SK-N-SH (cell line): ENCODE measurements at regions not wholly inside any gene's neighbourhood (a gene's known extent, or its start where the extent isn't known, plus 50 kb on each side); places are given as distances from the start of the nearest gene placed in this dataset.

Experiments
- CTCF ChIA-PET: fragments of 300-600, 350-600 bp; formaldehyde crosslinking; extraction: SDS; loops from one replicate; lab custom pipeline; 2021; lab: Yijun Ruan, JAX
- POLR2A ChIA-PET: fragments of 350-600 bp; sonication (Branson Sonifier 250); formaldehyde crosslinking; extraction: SDS; loops from one replicate; lab custom pipeline; 2020; ENCODE audit warnings: antibody characterized with exemption, inconsistent platforms; lab: Yijun Ruan, JAX
- DNase-seq: peaks from one replicate; pipeline ENCODE4 v3.0.0; 2012
- H2AFZ ChIP-seq: fragments of 200-600 bp; sonication (generic); 2 replicates; pipeline ENCODE4 v1.8.1; 2016; ENCODE audit warnings: antibody characterized with exemption, mild to moderate bottlenecking, low read depth
- H3F3A ChIP-seq: fragments of 200-600 bp; sonication (generic); replicated peaks from 2 replicates; pipeline ENCODE3; 2016; ENCODE audit warnings: antibody characterized with exemption, mild to moderate bottlenecking; ENCODE audit not compliant: insufficient read depth
- H3K27ac ChIP-seq, 2 experiments: fragments of 200-500 bp in 1 of 2; fragments of 200-600 bp in 1 of 2; sonication (Bioruptor generic) in 1 of 2; sonication (generic), shearing (Covaris generic) in 1 of 2; 2 replicates each; pipeline versions ENCODE4 v1.5.1 to v1.6.1; 2014 to 2016; ENCODE audit warnings: low read depth in 2 of 2, inconsistent platforms in 1 of 2, low read length in 1 of 2, mild to moderate bottlenecking in 1 of 2, mixed read lengths in 1 of 2
- H3K27me3 ChIP-seq: fragments of 200-600 bp; sonication (generic), shearing (Covaris generic); 2 replicates; pipeline ENCODE4 v1.6.1; 2016; ENCODE audit warnings: mixed run types; ENCODE audit not compliant: insufficient read depth
- H3K36me3 ChIP-seq, 2 experiments: fragments of 200-500 bp in 1 of 2; fragments of 200-600 bp in 1 of 2; sonication (Bioruptor generic) in 1 of 2; sonication (generic) in 1 of 2; replicated peaks in 1 of 2; 2 replicates each; pipeline versions ENCODE3 to v1.5.1; 2014 to 2016; ENCODE audit warnings: low read length in 1 of 2, mild to moderate bottlenecking in 1 of 2; ENCODE audit not compliant: insufficient read depth in 2 of 2, control insufficient read depth in 1 of 2
- H3K4me1 ChIP-seq, 2 experiments: fragments of 200-500 bp in 1 of 2; fragments of 200-600 bp in 1 of 2; sonication (Bioruptor generic) in 1 of 2; sonication (generic), shearing (Covaris generic) in 1 of 2; 2 replicates each; pipeline versions ENCODE4 v1.5.1 to v1.6.1; 2014 to 2016; ENCODE audit warnings: low read depth in 1 of 2, low read length in 1 of 2, mixed run types in 1 of 2; ENCODE audit not compliant: insufficient read depth in 2 of 2, control insufficient read depth in 1 of 2
- H3K4me2 ChIP-seq: fragments of 200-600 bp; sonication (generic), shearing (Covaris generic); 2 replicates; pipeline ENCODE4 v1.6.1; 2017; ENCODE audit warnings: mixed run types
- H3K4me3 ChIP-seq, 2 experiments: fragments of 200-500 bp in 1 of 2; fragments of 200-600 bp in 1 of 2; sonication (Bioruptor generic) in 1 of 2; sonication (generic), shearing (Covaris generic) in 1 of 2; 2 replicates each; pipeline versions ENCODE4 v1.5.1 to v1.8.1; 2014 to 2016; ENCODE audit warnings: low read depth in 2 of 2, inconsistent platforms in 1 of 2, low read length in 1 of 2, mild to moderate bottlenecking in 1 of 2, mixed read lengths in 1 of 2, moderate library complexity in 1 of 2
- H3K79me2 ChIP-seq: fragments of 200-600 bp; sonication (generic); 2 replicates; pipeline ENCODE4 v1.8.1; 2017; ENCODE audit warnings: mild to moderate bottlenecking; ENCODE audit not compliant: insufficient read depth
- H3K9ac ChIP-seq: fragments of 200-600 bp; sonication (generic); 2 replicates; pipeline ENCODE4 v1.6.1; 2017; ENCODE audit warnings: mixed run types
- H3K9me2 ChIP-seq: fragments of 200-600 bp; sonication (generic); 2 replicates; pipeline ENCODE4 v1.6.1; 2017; ENCODE audit warnings: mixed run types
- H3K9me3 ChIP-seq: fragments of 200-600 bp; sonication (generic); 2 replicates; pipeline ENCODE4 v1.6.1; 2017; ENCODE audit warnings: mixed run types, mild to moderate bottlenecking, moderate library complexity
- H4K20me1 ChIP-seq: fragments of 200-600 bp; sonication (generic); 2 replicates; pipeline ENCODE4 v1.6.1; 2017; ENCODE audit warnings: mild to moderate bottlenecking, mixed run types; ENCODE audit not compliant: insufficient read depth
- CHD2 ChIP-seq: fragments of 150-350 bp; IDR thresholded peaks from 2 replicates; pipeline ENCODE4 v1.6.1; 2018; ENCODE audit warnings: low read length; ENCODE audit not compliant: partially characterized antibody
- CTCF ChIP-seq: fragments of 200-600 bp; sonication (generic); IDR thresholded peaks from 2 replicates; pipeline ENCODE4 v1.6.1; 2017; ENCODE audit warnings: antibody characterized with exemption, mild to moderate bottlenecking, moderate library complexity
- ELF1 ChIP-seq: IDR thresholded peaks from 2 replicates; pipeline ENCODE4 v1.4.0; 2012
- FOSL2 ChIP-seq: IDR thresholded peaks from 2 replicates; pipeline ENCODE4 v1.4.0; 2012; ENCODE audit warnings: low read depth, mild to moderate bottlenecking, moderate library complexity, borderline replicate concordance
- GATA2 ChIP-seq: sonication (generic); formaldehyde crosslinking; IDR thresholded peaks from 2 replicates; pipeline ENCODE4 v1.5.0; 2020; ENCODE audit warnings: mild to moderate bottlenecking, missing genetic modification reagents
- JUND ChIP-seq: IDR thresholded peaks from 2 replicates; pipeline ENCODE4 v1.4.0; 2012
- MEF2A ChIP-seq: IDR thresholded peaks from 2 replicates; pipeline ENCODE4 v1.4.0; 2012; ENCODE audit warnings: low read depth, borderline replicate concordance
- NRF1 ChIP-seq: IDR thresholded peaks from 2 replicates; pipeline ENCODE4 v1.6.1; 2012; ENCODE audit warnings: low read depth, mild to moderate bottlenecking, low read length
- RCOR1 ChIP-seq: fragments of 150-350 bp; IDR thresholded peaks from 2 replicates; pipeline ENCODE4 v1.6.1; 2017; ENCODE audit warnings: antibody characterized with exemption, low read length
- RXRA ChIP-seq: IDR thresholded peaks from 2 replicates; pipeline ENCODE4 v1.4.0; 2012; ENCODE audit warnings: low read depth, mild to moderate bottlenecking, borderline replicate concordance
- SMC3 ChIP-seq: IDR thresholded peaks from 2 replicates; pipeline ENCODE4 v1.6.1; 2012; ENCODE audit warnings: low read depth, low read length, improper control_type of control experiment
- TAF1 ChIP-seq: IDR thresholded peaks from 2 replicates; pipeline ENCODE4 v1.6.1; 2012; ENCODE audit warnings: low read depth, mild to moderate bottlenecking, low read length, moderate library complexity, borderline replicate concordance
- TCF12 ChIP-seq: IDR thresholded peaks from 2 replicates; pipeline ENCODE4 v1.4.0; 2012
- TEAD4 ChIP-seq: IDR thresholded peaks from 2 replicates; pipeline ENCODE4 v1.4.0; 2012; ENCODE audit warnings: mild to moderate bottlenecking, borderline replicate concordance; ENCODE audit not compliant: insufficient read depth
- USF2 ChIP-seq: fragments of 150-350 bp; IDR thresholded peaks from 2 replicates; pipeline ENCODE4 v1.6.1; 2017; ENCODE audit warnings: antibody characterized with exemption, low read length, low read depth, borderline replicate concordance
- YY1 ChIP-seq: IDR thresholded peaks from 2 replicates; pipeline ENCODE4 v1.4.0; 2012; ENCODE audit warnings: low read depth, mild to moderate bottlenecking
- WGBS: methylation state at CpG from one replicate; pipeline ENCODE4 v1.1.6; 2017; ENCODE audit warnings: low lambda C conversion rate; 5-methylcytosine and 5-hydroxymethylcytosine counted together

- Histone ChIP-seq H3K27me3 (no peaks in the 10 kb centered on the region), H2AFZ (no peak overlapping the region), H3K79me2 (no peaks in the 10 kb centered on the region), H3K9me3 (no peaks in the 10 kb centered on the region), H4K20me1 (no peaks in the 10 kb centered on the region), H3K4me2 (no peak overlapping the region), H3K4me3 (no peak overlapping the region), H3K36me3 (no peaks in the 10 kb centered on the region), H3F3A (no peaks in the 10 kb centered on the region), H3K27ac (no peak overlapping the region), H3K4me1 (peaks cover 0 to 15% of the 10 kb centered on the region in 2 experiments; a peak in 1 of 4 replicates), H3K9ac (no peak overlapping the region), H3K9me2 (no peaks in the 10 kb centered on the region)
- DNase-seq, result no peak
- WGBS, result 58% methylated on average over 10 of the region's 10 CpGs
- no peak for TF ChIP-seq RCOR1
- no peak for TF ChIP-seq MEF2A
- TF ChIP-seq YY1, result no peak
- TF ChIP-seq ELF1, result no peak
- TF ChIP-seq NRF1, result no peak
- TF ChIP-seq JUND, result no peak
- TF ChIP-seq RXRA, result no peak
- TF ChIP-seq TEAD4, result no peak
- no peak for TF ChIP-seq CHD2
- ChIA-PET CTCF (interaction anchor here (0.6 to 3.7 kb wide), 9 partner anchors 10 to 648 kb away, joined by 3 to 30 read pairs (median 5); no protein-coding TSS in a partner anchor), POLR2A (no interaction called here)
These were observed 59.4 kb upstream of the PAX7 start for GRCh38 chr1:18571275-18571674.

- Histone ChIP-seq H3K9me2 (no peaks in the 10 kb centered on the region), H4K20me1 (no peaks in the 10 kb centered on the region), H3K4me3 (no peak overlapping the region), H3K4me1 (peaks cover 0 to 15% of the 10 kb centered on the region in 2 experiments; a peak in 1 of 4 replicates), H3K27me3 (no peaks in the 10 kb centered on the region), H3K79me2 (no peaks in the 10 kb centered on the region), H3K36me3 (no peaks in the 10 kb centered on the region), H3K9ac (no peak overlapping the region), H3K9me3 (no peaks in the 10 kb centered on the region), H2AFZ (no peak overlapping the region), H3K4me2 (no peak overlapping the region), H3F3A (no peaks in the 10 kb centered on the region), H3K27ac (no peak overlapping the region)
- 61% methylated on average over 8 of the region's 9 CpGs for WGBS
- TF ChIP-seq SMC3, result no peak
- no peak for TF ChIP-seq TCF12
- no peak for TF ChIP-seq FOSL2
- no peak for TF ChIP-seq CTCF
- TF ChIP-seq NRF1, result no peak
- TF ChIP-seq CHD2, result no peak
- TF ChIP-seq JUND, result no peak
- TF ChIP-seq GATA2 (CRISPR knock-in tag), result no peak
- TF ChIP-seq USF2, result no peak
- no peak for TF ChIP-seq TAF1
- POLR2A ChIA-PET, result no interaction called here
- CTCF ChIA-PET, result interaction anchor here (0.6 to 3.7 kb wide), 8 partner anchors 9 to 649 kb away, joined by 3 to 30 read pairs (median 6); no protein-coding TSS in a partner anchor
- DNase-seq, result no peak
These were observed 58.4 kb upstream of the PAX7 start for GRCh38 chr1:18572022-18572880.
